ENCODE measurements at regions not wholly inside any gene's neighbourhood (a gene's known extent, or its start where the extent isn't known, plus 50 kb on each side); places are given as distances from the start of the nearest gene placed in this dataset.
A peak's percentile ranks its signal among the peaks of the same experiment; 100 is the strongest.

GRCh38 chr2:20540587-20541293, 93.9 kb downstream of the RHOB start:
- Mint-ChIP-seq H3K27ac (no peak overlapping the region), H3K36me3 (ENCODE audit: low read depth) (no peaks in the 10 kb centered on the region), H3K27me3 (ENCODE audit: insufficient read depth) (peaks cover 19% of the 10 kb centered on the region), H3K9me3 (peaks cover 12% of the 10 kb centered on the region), H3K4me1 (peaks cover 37% of the 10 kb centered on the region), H3K4me3 (no peak overlapping the region)
- Histone ChIP-seq H3K27ac (ENCODE audit: low read depth, low read length) (no peak overlapping the region), H3K27me3 (ENCODE audit: control insufficient read depth, insufficient read depth, low read length, poor library complexity, severe bottlenecking) (no peaks in the 10 kb centered on the region), H3K4me1 (ENCODE audit: control insufficient read depth, insufficient read depth, low read length) (peaks cover 14% of the 10 kb centered on the region), H3K36me3 (ENCODE audit: control insufficient read depth, insufficient read depth, low read length) (no peaks in the 10 kb centered on the region), H3K4me3 (ENCODE audit: low read length) (no peak overlapping the region), H3K9me3 (ENCODE audit: control insufficient read depth, low read length) (no peaks in the 10 kb centered on the region), H3K9ac (ENCODE audit: extremely low read depth, low read length, poor library complexity, severe bottlenecking) (no peak overlapping the region)
- WGBS, 2 experiments (ENCODE audit: insufficient coverage in 1 of 2, insufficient read length in 1 of 2): 87 to 93% methylated on average over 9 to 16 of the region's 16 CpGs
- no peak for DNase-seq
- no peak for TF ChIP-seq CTCF (conservative IDR thresholded peaks at IDR 0.05)

- Mint-ChIP-seq H3K36me3 (ENCODE audit: low read depth) (no peaks in the 10 kb centered on the region), H3K27ac (no peak overlapping the region), H3K9me3 (peaks cover 18% of the 10 kb centered on the region), H3K4me1 (peaks cover 37% of the 10 kb centered on the region), H3K27me3 (ENCODE audit: insufficient read depth) (peaks cover 19% of the 10 kb centered on the region), H3K4me3 (no peak overlapping the region)
- no peak overlapping the region for H3K4me3 ChIP-seq (ENCODE audit: low read length)
- H3K9me3 ChIP-seq (ENCODE audit: control insufficient read depth, low read length): peaks cover 5% of the 10 kb centered on the region
- 90 to 94% methylated on average over 5 to 7 of the region's 7 CpGs for WGBS, 2 experiments (ENCODE audit: insufficient coverage in 1 of 2, insufficient read length in 1 of 2)
- no peak for DNase-seq
- H3K27ac ChIP-seq (ENCODE audit: low read depth, low read length): no peak overlapping the region
- H3K36me3 ChIP-seq (ENCODE audit: control insufficient read depth, insufficient read depth, low read length): no peaks in the 10 kb centered on the region
- peaks cover 14% of the 10 kb centered on the region for H3K4me1 ChIP-seq (ENCODE audit: control insufficient read depth, insufficient read depth, low read length)
- no peaks in the 10 kb centered on the region for H3K27me3 ChIP-seq (ENCODE audit: control insufficient read depth, insufficient read depth, low read length, poor library complexity, severe bottlenecking)
- H3K9ac ChIP-seq (ENCODE audit: extremely low read depth, low read length, poor library complexity, severe bottlenecking): no peak overlapping the region
- TF ChIP-seq CTCF (conservative IDR thresholded peaks at IDR 0.05): no peak
Observed at GRCh38 chr2:20541294-20541640, 94.4 kb downstream of the RHOB start.

GRCh38 chr2:20541651-20542050, 94.8 kb downstream of the RHOB start:
- no peak for DNase-seq
- Mint-ChIP-seq H3K36me3 (ENCODE audit: low read depth) (peaks cover 1% of the 10 kb centered on the region), H3K9me3 (peaks cover 21% of the 10 kb centered on the region), H3K27me3 (ENCODE audit: insufficient read depth) (peaks cover 19% of the 10 kb centered on the region), H3K4me1 (peaks cover 34% of the 10 kb centered on the region), H3K4me3 (no peak overlapping the region), H3K27ac (no peak overlapping the region)
- Histone ChIP-seq H3K9ac (ENCODE audit: extremely low read depth, low read length, poor library complexity, severe bottlenecking) (no peak overlapping the region), H3K27me3 (ENCODE audit: control insufficient read depth, insufficient read depth, low read length, poor library complexity, severe bottlenecking) (no peaks in the 10 kb centered on the region), H3K27ac (ENCODE audit: low read depth, low read length) (no peak overlapping the region), H3K9me3 (ENCODE audit: control insufficient read depth, low read length) (peaks cover 7% of the 10 kb centered on the region), H3K4me3 (ENCODE audit: low read length) (no peak overlapping the region), H3K36me3 (ENCODE audit: control insufficient read depth, insufficient read depth, low read length) (no peaks in the 10 kb centered on the region), H3K4me1 (ENCODE audit: control insufficient read depth, insufficient read depth, low read length) (peaks cover 13% of the 10 kb centered on the region)
- WGBS, 2 experiments (ENCODE audit: insufficient coverage in 1 of 2, insufficient read length in 1 of 2): 87 to 93% methylated on average over 5 of the region's 5 CpGs
- TF ChIP-seq CTCF (conservative IDR thresholded peaks at IDR 0.05): peak; percentile 48

Measured in endodermal cell (in vitro differentiated cells).